Bronchial epithelial cell (primary cell): ENCODE measurements at regions not wholly inside any gene's neighbourhood (a gene's known extent, or its start where the extent isn't known, plus 50 kb on each side); places are given as distances from the start of the nearest gene placed in this dataset.
"Not testable (repeated sequence)": the region's sequence is repeated elsewhere in the genome, so short reads cannot be mapped to it uniquely, and the experiment has no call there.

Source experiments
- DNase-seq: peaks from one replicate; pipeline ENCODE4 v3.0.0-alpha.2; 2010; ENCODE audit warnings: low read depth
- FAIRE-seq: peaks from 2 replicates; lab custom pipeline; 2011; peaks lifted over from hg19 to GRCh38; lab: Jason Lieb, UNC
- H3K27me3 ChIP-seq: 2 replicates; pipeline ENCODE4 v1.5.1; 2011; ENCODE audit warnings: low read length; ENCODE audit not compliant: control insufficient read depth, insufficient read depth
- H3K36me3 ChIP-seq: 2 replicates; pipeline ENCODE4 v1.5.1; 2011; ENCODE audit warnings: low read length; ENCODE audit not compliant: control insufficient read depth, insufficient read depth
- H3K4me3 ChIP-seq: 2 replicates; pipeline ENCODE4 v1.5.1; 2011; ENCODE audit warnings: mild to moderate bottlenecking, low read depth, low read length, control low read depth
- TF ChIP-seq, protein P1 (sequence below): IDR thresholded peaks from 2 replicates; pipeline ENCODE4 v1.5.1; 2011; ENCODE audit warnings: mild to moderate bottlenecking, moderate library complexity, low read length, control low read depth, inconsistent platforms; ENCODE audit not compliant: insufficient read depth, severe bottlenecking

GRCh38 chr2:62624855-62625254 lies 80.7 kb upstream of the EHBP1 start:
- no peak overlapping the region for H3K4me3 ChIP-seq
- TF ChIP-seq, protein P1, sequence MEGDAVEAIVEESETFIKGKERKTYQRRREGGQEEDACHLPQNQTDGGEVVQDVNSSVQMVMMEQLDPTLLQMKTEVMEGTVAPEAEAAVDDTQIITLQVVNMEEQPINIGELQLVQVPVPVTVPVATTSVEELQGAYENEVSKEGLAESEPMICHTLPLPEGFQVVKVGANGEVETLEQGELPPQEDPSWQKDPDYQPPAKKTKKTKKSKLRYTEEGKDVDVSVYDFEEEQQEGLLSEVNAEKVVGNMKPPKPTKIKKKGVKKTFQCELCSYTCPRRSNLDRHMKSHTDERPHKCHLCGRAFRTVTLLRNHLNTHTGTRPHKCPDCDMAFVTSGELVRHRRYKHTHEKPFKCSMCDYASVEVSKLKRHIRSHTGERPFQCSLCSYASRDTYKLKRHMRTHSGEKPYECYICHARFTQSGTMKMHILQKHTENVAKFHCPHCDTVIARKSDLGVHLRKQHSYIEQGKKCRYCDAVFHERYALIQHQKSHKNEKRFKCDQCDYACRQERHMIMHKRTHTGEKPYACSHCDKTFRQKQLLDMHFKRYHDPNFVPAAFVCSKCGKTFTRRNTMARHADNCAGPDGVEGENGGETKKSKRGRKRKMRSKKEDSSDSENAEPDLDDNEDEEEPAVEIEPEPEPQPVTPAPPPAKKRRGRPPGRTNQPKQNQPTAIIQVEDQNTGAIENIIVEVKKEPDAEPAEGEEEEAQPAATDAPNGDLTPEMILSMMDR, result no peak
- FAIRE-seq (no peak), DNase-seq (no peak)
- no peaks in the 10 kb centered on the region for H3K27me3 ChIP-seq
- no peaks in the 10 kb centered on the region for H3K36me3 ChIP-seq

DNA sequence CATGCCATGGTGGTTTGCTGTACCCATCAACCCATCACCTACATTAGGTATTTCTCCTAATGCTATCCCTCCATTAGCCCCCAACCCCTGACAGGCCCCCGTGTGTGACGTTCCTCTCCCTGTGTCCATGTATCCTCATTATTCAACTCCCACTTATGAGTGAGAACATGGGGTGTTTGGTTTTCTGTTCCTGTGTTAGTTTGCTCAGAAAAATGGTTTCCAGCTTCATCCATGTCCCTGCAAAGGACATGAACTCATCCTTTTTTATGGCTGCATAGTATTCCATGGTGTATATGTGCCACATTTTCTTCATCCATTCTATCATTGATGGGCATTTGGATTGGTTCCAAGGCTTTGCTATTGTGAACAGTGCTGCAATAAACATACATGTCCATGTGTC lies 89.0 kb upstream of the EHBP1 start:
- not testable (repeated sequence) for DNase-seq, FAIRE-seq

GRCh38 chr2:62611854-62612253 lies 93.7 kb upstream of the EHBP1 start:
- no peak for FAIRE-seq
- no peaks in the 10 kb centered on the region for H3K36me3 ChIP-seq
- H3K4me3 ChIP-seq, result no peak overlapping the region
- H3K27me3 ChIP-seq, result no peaks in the 10 kb centered on the region
- TF ChIP-seq, protein P1, result no peak
- no peak for DNase-seq

More for the DNA sequence above, 89.0 kb upstream of the EHBP1 start:
- H3K36me3 ChIP-seq, H3K27me3 ChIP-seq, H3K4me3 ChIP-seq: not testable (repeated sequence)

DNA sequence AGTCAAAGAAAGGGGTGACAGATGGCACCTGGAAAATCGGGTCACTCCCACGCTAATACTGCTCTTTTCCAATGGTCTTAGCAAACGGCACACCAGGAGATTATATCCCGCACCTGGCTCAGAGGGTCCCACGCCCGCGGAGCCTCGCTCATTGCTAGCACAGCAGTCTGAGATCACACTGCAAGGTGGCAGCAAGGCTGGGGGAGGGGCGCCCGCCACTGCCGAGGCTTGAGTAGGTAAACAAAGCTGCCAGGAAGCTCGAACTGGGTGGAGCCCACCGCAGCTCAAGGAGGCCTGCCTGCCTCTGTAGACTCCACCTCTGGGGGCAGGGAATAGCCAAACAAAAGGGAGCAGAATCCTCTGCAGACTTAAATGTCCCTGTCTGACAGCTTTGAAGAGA lies 99.5 kb upstream of the TMEM17 start:
- not testable (repeated sequence) for H3K4me3 ChIP-seq, H3K36me3 ChIP-seq, FAIRE-seq, H3K27me3 ChIP-seq, DNase-seq

DNA sequence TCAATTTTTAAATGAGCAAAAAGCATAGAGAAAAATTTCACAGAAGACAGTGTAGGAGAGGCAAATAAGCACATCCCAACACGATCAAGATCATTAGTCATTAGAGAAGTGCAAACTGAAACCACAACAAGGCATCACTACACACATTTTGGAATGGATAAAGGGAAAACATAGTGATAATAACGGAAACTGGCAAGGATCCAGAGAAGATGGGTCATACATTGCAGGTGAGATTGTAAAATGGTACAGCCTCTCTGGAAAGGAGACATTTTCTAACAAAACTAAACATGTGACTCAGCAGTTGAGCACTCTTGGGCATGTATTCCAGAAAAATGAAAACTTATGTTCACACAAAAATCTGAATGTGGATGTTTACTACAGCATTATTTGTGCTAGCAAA lies 98.3 kb upstream of the TMEM17 start:
- TF ChIP-seq, protein P1, result no peak
- no peak overlapping the region for H3K4me3 ChIP-seq
- FAIRE-seq (peak; percentile 73), DNase-seq (peak; percentile 96)
- H3K36me3 ChIP-seq, result no peaks in the 10 kb centered on the region
- no peaks in the 10 kb centered on the region for H3K27me3 ChIP-seq

GRCh38 chr2:62603154-62603712 lies 97.2 kb upstream of the TMEM17 start:
- FAIRE-seq (no peak), DNase-seq (no peak)
- Histone ChIP-seq H3K36me3 (no peaks in the 10 kb centered on the region), H3K4me3 (no peak overlapping the region), H3K27me3 (no peaks in the 10 kb centered on the region)
- TF ChIP-seq, protein P1, result no peak

DNA sequence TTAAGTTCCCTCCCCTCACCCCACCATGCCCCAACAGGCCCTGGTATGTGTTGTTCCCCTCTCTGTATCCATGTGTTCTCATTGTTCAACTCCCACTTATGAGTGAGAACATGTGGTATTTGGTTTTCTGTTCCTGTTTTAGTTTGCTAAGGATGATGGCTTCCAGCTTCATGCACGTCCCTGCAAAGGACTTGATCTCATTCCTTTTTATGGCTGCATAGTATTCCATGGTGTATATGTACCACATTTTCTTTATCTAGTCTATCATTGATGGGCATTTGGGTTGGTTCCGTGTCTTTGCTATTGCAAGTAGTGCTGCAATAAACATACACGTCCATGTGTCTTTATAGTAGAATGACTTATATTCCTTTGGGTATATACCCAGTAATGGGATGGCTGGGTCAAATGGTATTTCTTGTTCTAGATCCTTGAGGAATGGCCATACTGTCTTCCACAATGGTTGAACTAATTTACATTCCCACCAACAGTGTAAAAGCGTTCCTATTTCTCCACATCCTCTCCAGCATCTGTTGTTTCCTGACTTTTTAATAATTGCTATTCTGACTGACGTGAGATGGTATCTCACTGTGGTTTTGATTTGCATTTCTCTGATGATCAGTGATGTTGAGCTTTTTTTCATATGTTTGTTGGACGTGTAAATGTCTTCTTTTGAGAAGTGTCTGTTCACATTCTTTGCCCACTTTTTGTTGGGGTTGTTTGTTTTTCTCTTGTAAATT lies 93.8 kb upstream of the TMEM17 start:
- not testable (repeated sequence) for DNase-seq, FAIRE-seq, H3K4me3 ChIP-seq, H3K36me3 ChIP-seq, H3K27me3 ChIP-seq
